ENCODE measurements at regions not wholly inside any gene's neighbourhood (a gene's known extent, or its start where the extent isn't known, plus 50 kb on each side); places are given as distances from the start of the nearest gene placed in this dataset.

DNA sequence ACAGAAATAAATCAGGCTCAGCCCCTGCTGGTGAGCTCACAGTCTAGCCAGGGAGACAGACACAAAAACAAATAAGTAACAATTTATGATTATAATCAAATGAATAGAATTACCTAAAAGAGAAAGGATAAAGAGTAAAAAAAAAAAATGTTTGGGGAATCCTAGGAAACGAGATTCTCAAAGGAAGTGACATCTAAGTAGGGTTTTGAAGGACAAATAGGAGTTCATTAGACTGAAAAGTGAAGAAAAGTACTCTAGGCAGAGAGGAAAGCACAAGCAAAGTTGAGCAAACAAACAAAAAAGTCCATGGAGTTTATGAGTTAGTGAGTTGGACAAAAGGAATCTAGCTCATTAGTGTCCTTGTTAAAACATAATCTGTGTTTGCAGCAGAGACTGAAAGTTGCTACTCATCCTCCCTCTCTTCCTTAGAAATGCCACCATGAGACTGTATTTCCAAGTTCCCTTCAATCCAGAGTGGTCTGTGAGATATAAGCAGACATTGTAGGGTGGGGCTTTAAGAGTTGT, 145.6 kb downstream of the SPATA18 start:
- no peak overlapping the region for H3K14ac ChIP-seq (ENCODE audit: insufficient read length)

More for the DNA sequence above, 145.6 kb downstream of the SPATA18 start:
- no peak for TF ChIP-seq CBX5 (IDR thresholded peaks at IDR 0.05; ENCODE audit: low read depth, low read length)
- no peak for TF ChIP-seq SUZ12 (IDR thresholded peaks at IDR 0.05; ENCODE audit: low read length)
- no peak for TF ChIP-seq SIX5 (IDR thresholded peaks at IDR 0.05; ENCODE audit: low read depth, low read length)
- no peak for TF ChIP-seq ASH2L (IDR thresholded peaks at IDR 0.05; ENCODE audit: low read length)
- no peak for TF ChIP-seq GTF2F1 (IDR thresholded peaks at IDR 0.05; ENCODE audit: borderline replicate concordance, low read depth, low read length)
- no peak for TF ChIP-seq CREB1 (IDR thresholded peaks at IDR 0.05)
- TF ChIP-seq, protein P1, sequence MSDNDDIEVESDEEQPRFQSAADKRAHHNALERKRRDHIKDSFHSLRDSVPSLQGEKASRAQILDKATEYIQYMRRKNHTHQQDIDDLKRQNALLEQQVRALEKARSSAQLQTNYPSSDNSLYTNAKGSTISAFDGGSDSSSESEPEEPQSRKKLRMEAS (IDR thresholded peaks at IDR 0.05): no peak
- TF ChIP-seq GABPA (IDR thresholded peaks at IDR 0.05; ENCODE audit: borderline replicate concordance, insufficient read depth, low read length): no peak
- no peak for TF ChIP-seq HDAC2 (IDR thresholded peaks at IDR 0.05; ENCODE audit: borderline replicate concordance in 1 of 2, low read depth in 2 of 2, low read length in 2 of 2)
- no peak for TF ChIP-seq NANOG (IDR thresholded peaks at IDR 0.05; ENCODE audit: insufficient read depth, low read depth, low read length, poor library complexity, severe bottlenecking)
- no peak for TF ChIP-seq EP300 (IDR thresholded peaks at IDR 0.05; ENCODE audit: borderline replicate concordance in 1 of 2, low read depth in 2 of 2, low read length in 2 of 2)
- no peak for TF ChIP-seq POLR2A (IDR thresholded peaks at IDR 0.05; ENCODE audit: control extremely low read depth in 1 of 2, low read depth in 2 of 2, low read length in 2 of 2)
- no peak for TF ChIP-seq JUN (IDR thresholded peaks at IDR 0.05; ENCODE audit: low read depth, low read length)
- TF ChIP-seq POLR2AphosphoS5 (IDR thresholded peaks at IDR 0.05; ENCODE audit: low read depth, low read length): no peak
- TF ChIP-seq CHD1 (IDR thresholded peaks at IDR 0.05; ENCODE audit: low read depth, low read length): no peak
- Histone ChIP-seq H4K8ac (ENCODE audit: extremely low read depth, insufficient read depth, low read length) (no peak overlapping the region), H2BK120ac (replicated peaks; ENCODE audit: low read depth, low read length) (no peak overlapping the region), H3K9ac (replicated peaks in 1 of 4; ENCODE audit: extremely low read depth in 1 of 4, low read depth in 3 of 4, low read length in 3 of 4) (no peak overlapping the region), H3K27me3 (replicated peaks in 1 of 4; ENCODE audit: control insufficient read depth in 3 of 4, extremely low read depth in 1 of 4, insufficient read depth in 3 of 4, low read length in 3 of 4) (no peaks in the 10 kb centered on the region), H2BK12ac (ENCODE audit: low read depth, low read length) (no peak overlapping the region), H3K23me2 (ENCODE audit: low read depth, low read length) (peaks cover 6% of the 10 kb centered on the region; the same call in 1 of the 2 replicates), H3K27ac (ENCODE audit: low read depth, low read length) (no peak overlapping the region), H2AK5ac (ENCODE audit: low read depth, low read length) (no peak overlapping the region), H4K91ac (replicated peaks; ENCODE audit: insufficient read length, low read length) (no peak overlapping the region), H3K23ac (ENCODE audit: insufficient read length) (no peak overlapping the region), H3K18ac (ENCODE audit: extremely low read depth, low read length) (no peak overlapping the region), H3K4me3 (ENCODE audit: extremely low read depth in 1 of 4, insufficient read depth in 2 of 4, low read depth in 3 of 4, low read length in 4 of 4) (no peak overlapping the region), H3K9me3 (ENCODE audit: insufficient read depth in 2 of 2, low read depth in 1 of 2, low read length in 1 of 2) (no peaks in the 10 kb centered on the region), H3K4me2 (ENCODE audit: insufficient read depth in 1 of 2, low read depth in 2 of 2, low read length in 2 of 2) (no peak overlapping the region), H2AFZ (ENCODE audit: low read length) (no peak overlapping the region), H4K20me1 (replicated peaks in 1 of 2; ENCODE audit: control insufficient read depth in 1 of 2, insufficient read depth in 2 of 2, low read length in 2 of 2) (peaks cover 0 to 3% of the 10 kb centered on the region in 2 experiments), H3K36me3 (ENCODE audit: control insufficient read depth in 2 of 4, insufficient read depth in 4 of 4, low read length in 3 of 4) (no peaks in the 10 kb centered on the region), H3K4ac (replicated peaks; ENCODE audit: insufficient read length, low read depth, low read length) (no peak overlapping the region), H2BK20ac (ENCODE audit: low read length) (no peak overlapping the region), H3K79me2 (ENCODE audit: control insufficient read depth in 1 of 2, insufficient read depth in 2 of 2, low read length in 2 of 2) (no peaks in the 10 kb centered on the region), H3K56ac (replicated peaks; ENCODE audit: insufficient read length, low read depth, low read length) (no peak overlapping the region), H2BK5ac (ENCODE audit: low read depth, low read length) (no peak overlapping the region), H3K79me1 (ENCODE audit: low read depth, low read length) (no peaks in the 10 kb centered on the region), H3K4me1 (replicated peaks in 1 of 4; ENCODE audit: control insufficient read depth in 3 of 4, insufficient read depth in 4 of 4, low read length in 3 of 4) (peaks cover 0 to 6% (median 2%) of the 10 kb centered on the region in 4 experiments; a peak in 2 of 7 replicates), H2BK15ac (ENCODE audit: low read length) (no peak overlapping the region), H4K5ac (ENCODE audit: insufficient read length, low read depth, low read length) (no peak overlapping the region)
- POLR2A ChIA-PET (ENCODE audit: partially characterized antibody): no interaction called here
- WGBS, 2 experiments (ENCODE audit: extremely low coverage in 1 of 2, insufficient coverage in 1 of 2, insufficient read length in 1 of 2, insufficient replicate concordance in 2 of 2, low coverage in 1 of 2, low lambda C conversion rate in 2 of 2, missing lambda C conversion rate in 1 of 2): 86% methylated on average over 1 of the region's 1 CpG; no CpG with 5 or more reads in 1 of the 2 experiments
- CTCF ChIA-PET (ENCODE audit: partially characterized antibody): interaction anchor here (0.8 to 1.1 kb wide), 2 partner anchors 88 to 376 kb away, joined by 3 read pairs; no protein-coding TSS in a partner anchor
- FAIRE-seq: no peak
- DNase-seq (ENCODE audit: low read depth in 1 of 2, low spot score in 2 of 2): no peak

Data from H1 (cell line).